ENCODE measurements at regions not wholly inside any gene's neighbourhood (a gene's known extent, or its start where the extent isn't known, plus 50 kb on each side); places are given as distances from the start of the nearest gene placed in this dataset.
"Not testable (repeated sequence)": the region's sequence is repeated elsewhere in the genome, so short reads cannot be mapped to it uniquely, and the experiment has no call there.

- ATAC-seq (ENCODE audit: low FRiP score in 2 of 2), result no peak
- no peak for TF ChIP-seq POLR2AphosphoS5 (IDR thresholded peaks at IDR 0.05)
- TF ChIP-seq EP300 (IDR thresholded peaks at IDR 0.05), result no peak
- no peak for TF ChIP-seq CTCF (IDR thresholded peaks at IDR 0.05)
- TF ChIP-seq POLR2A (IDR thresholded peaks at IDR 0.05), result no peak
- no peak for DNase-seq
- Histone ChIP-seq H3K4me1 (peaks cover 0 to 2% (median 0%) of the 10 kb centered on the region in 4 donors), H3K4me3 (no peak overlapping the region), H3K36me3 (no peaks in the 10 kb centered on the region), H3K27ac (no peak overlapping the region), H3K9me3 (no peaks in the 10 kb centered on the region), H3K27me3 (no peaks in the 10 kb centered on the region)
- whole genome bisulfite sequencing, 2 donors, result 55 to 61% methylated on average over 3 of the region's 3 CpGs
Measured at GRCh38 chr11:115613004-115613403, 108.8 kb upstream of the CADM1 start.

GRCh38 chr11:115612046-115612730 is 108.0 kb upstream of the CADM1 start:
- no peak for DNase-seq
- Histone ChIP-seq H3K27ac (no peak overlapping the region), H3K36me3 (no peaks in the 10 kb centered on the region), H3K4me3 (no peak overlapping the region), H3K4me1 (peaks cover 0 to 6% (median 0%) of the 10 kb centered on the region in 4 donors), H3K27me3 (no peaks in the 10 kb centered on the region), H3K9me3 (no peaks in the 10 kb centered on the region)
- TF ChIP-seq CTCF (IDR thresholded peaks at IDR 0.05) (no peak), EP300 (IDR thresholded peaks at IDR 0.05) (no peak), POLR2AphosphoS5 (IDR thresholded peaks at IDR 0.05) (no peak), POLR2A (IDR thresholded peaks at IDR 0.05) (no peak)
- no peak for ATAC-seq (ENCODE audit: low FRiP score in 2 of 2)
- 82% methylated on average over 9 of the region's 9 CpGs for WGBS, 2 donors

GRCh38 chr11:115611343-115611742 is 107.1 kb upstream of the CADM1 start:
- no peak for ATAC-seq (ENCODE audit: low FRiP score in 2 of 2)
- H3K4me1 ChIP-seq, result peaks cover 0 to 6% (median 0%) of the 10 kb centered on the region in 4 donors
- H3K4me3 ChIP-seq, result no peak overlapping the region
- TF ChIP-seq POLR2AphosphoS5 (IDR thresholded peaks at IDR 0.05), result no peak
- TF ChIP-seq POLR2A (IDR thresholded peaks at IDR 0.05), result no peak
- TF ChIP-seq CTCF (IDR thresholded peaks at IDR 0.05), result no peak
- TF ChIP-seq EP300 (IDR thresholded peaks at IDR 0.05), result no peak
- H3K9me3 ChIP-seq, result no peaks in the 10 kb centered on the region
- H3K27ac ChIP-seq, result no peak overlapping the region
- no peak for DNase-seq
- no peaks in the 10 kb centered on the region for H3K27me3 ChIP-seq
- WGBS, 2 donors, result 76 to 80% methylated on average over 6 of the region's 6 CpGs
- no peaks in the 10 kb centered on the region for H3K36me3 ChIP-seq

GRCh38 chr11:115610908-115611307 is 106.7 kb upstream of the CADM1 start:
- TF ChIP-seq POLR2AphosphoS5 (IDR thresholded peaks at IDR 0.05), result no peak
- no peak for TF ChIP-seq EP300 (IDR thresholded peaks at IDR 0.05)
- no peak for TF ChIP-seq POLR2A (IDR thresholded peaks at IDR 0.05)
- TF ChIP-seq CTCF (IDR thresholded peaks at IDR 0.05), result no peak
- H3K4me3 ChIP-seq, result no peak overlapping the region
- WGBS, 2 donors, result 86 to 92% methylated on average over 3 of the region's 3 CpGs
- no peaks in the 10 kb centered on the region for H3K36me3 ChIP-seq
- ATAC-seq (ENCODE audit: low FRiP score in 2 of 2), result no peak
- no peak for DNase-seq
- no peaks in the 10 kb centered on the region for H3K9me3 ChIP-seq
- H3K27me3 ChIP-seq, result no peaks in the 10 kb centered on the region
- no peak overlapping the region for H3K27ac ChIP-seq
- peaks cover 0 to 6% (median 0%) of the 10 kb centered on the region in 4 donors for H3K4me1 ChIP-seq

GRCh38 chr11:115610234-115610633 is 106.0 kb upstream of the CADM1 start:
- DNase-seq, H3K4me1 ChIP-seq: not testable (repeated sequence)
- WGBS, 2 donors, result 81 to 100% methylated on average over 1 of the region's 1 CpG

More at GRCh38 chr11:115610234-115610633, 106.0 kb upstream of the CADM1 start:
- H3K27ac ChIP-seq; H3K27me3 ChIP-seq; H3K9me3 ChIP-seq; H3K4me3 ChIP-seq; ATAC-seq (ENCODE audit: low FRiP score in 2 of 2); H3K36me3 ChIP-seq: not testable (repeated sequence)
